GM12873 (cell line): ENCODE measurements at regions not wholly inside any gene's neighbourhood (a gene's known extent, or its start where the extent isn't known, plus 50 kb on each side); places are given as distances from the start of the nearest gene placed in this dataset.

ENCODE experiments used
- CTCF ChIP-seq: IDR thresholded peaks from 2 replicates; pipeline ENCODE4 v1.5.1; 2012; ENCODE audit warnings: low read depth, mild to moderate bottlenecking, moderate library complexity, low read length, control low read depth; ENCODE audit not compliant: insufficient read depth; ENCODE audit errors: missing control alignments

- TF ChIP-seq CTCF, result no peak
Observed at GRCh38 chr4:56211202-56211601, 176.1 kb downstream of the AASDH start.

GRCh38 chr4:56210397-56210796, 176.9 kb downstream of the AASDH start:
- TF ChIP-seq CTCF, result no peak

GRCh38 chr4:56209767-56210166, 177.5 kb downstream of the AASDH start:
- TF ChIP-seq CTCF, result no peak

GRCh38 chr4:56208103-56208502, 179.2 kb downstream of the AASDH start:
- no peak for TF ChIP-seq CTCF

GRCh38 chr4:56206258-56206657, 181.0 kb downstream of the AASDH start:
- TF ChIP-seq CTCF, result no peak

- TF ChIP-seq CTCF, result no peak
Observed at GRCh38 chr4:56200275-56200674, 187.0 kb downstream of the AASDH start.

- TF ChIP-seq CTCF, result no peak
Observed at GRCh38 chr4:56198265-56198664, 189.0 kb downstream of the AASDH start.
